Stimulated activated naive B cell treated with anti-CD40 and anti-IgM and Interleukin-4, amounts not matched to agents 10 μg/mL and 1 μg/mL and 100 μg/mL, for 72 hours (primary cell): ENCODE measurements at regions not wholly inside any gene's neighbourhood (a gene's known extent, or its start where the extent isn't known, plus 50 kb on each side); places are given as distances from the start of the nearest gene placed in this dataset.

ENCODE experiments used
- ATAC-seq, 2 donors: fragments of 150-1000 bp; cut with Tn5 transposase; replicated peaks; 2 replicates each; pipeline ENCODE4 v1.10.0; 2021; ENCODE audit warnings: moderate library complexity in 1 of 2
- DNase-seq: peaks from one replicate; pipeline ENCODE4 v3.0.0; 2021
- H3K27ac Mint-ChIP-seq: one replicate; pipeline ENCODE4 v1.8.0; 2022; ENCODE audit warnings: mild to moderate bottlenecking, mixed read lengths
- H3K27me3 Mint-ChIP-seq, 2 donors: one replicate each; pipeline ENCODE4 v1.8.0; 2022; ENCODE audit warnings: mixed read lengths in 2 of 2
- H3K36me3 Mint-ChIP-seq, 2 donors: one replicate each; pipeline ENCODE4 v1.8.0; 2022; ENCODE audit warnings: mixed read lengths in 2 of 2, mild to moderate bottlenecking in 1 of 2
- H3K4me1 Mint-ChIP-seq, 2 donors: one replicate each; pipeline ENCODE4 v1.8.0; 2022; ENCODE audit warnings: mixed read lengths in 2 of 2, mild to moderate bottlenecking in 1 of 2
- H3K4me3 Mint-ChIP-seq, 2 donors: one replicate each; pipeline ENCODE4 v1.8.0; 2022; ENCODE audit warnings: mild to moderate bottlenecking in 2 of 2, mixed read lengths in 2 of 2, moderate library complexity in 1 of 2
- H3K9me3 Mint-ChIP-seq, 2 donors: one replicate each; pipeline ENCODE4 v1.8.0; 2022; ENCODE audit warnings: mixed read lengths in 2 of 2, mild to moderate bottlenecking in 1 of 2

GRCh38 chr10:119996944-119997343, 104.4 kb downstream of the SEC23IP start:
- Mint-ChIP-seq H3K27ac (no peak overlapping the region), H3K4me3 (no peak overlapping the region), H3K27me3 (peaks cover 12 to 15% of the 10 kb centered on the region in 2 donors), H3K9me3 (peaks cover 16 to 19% of the 10 kb centered on the region in 2 donors), H3K4me1 (no peaks in the 10 kb centered on the region), H3K36me3 (peaks cover 0 to 5% of the 10 kb centered on the region in 2 donors)
- DNase-seq, result no peak
- no peak for ATAC-seq

- H3K27ac Mint-ChIP-seq, result no peak overlapping the region
- peaks cover 16 to 19% of the 10 kb centered on the region in 2 donors for H3K9me3 Mint-ChIP-seq
- DNase-seq (no peak), ATAC-seq (no peak)
- H3K4me3 Mint-ChIP-seq, result no peak overlapping the region
- H3K4me1 Mint-ChIP-seq, result no peaks in the 10 kb centered on the region
- H3K36me3 Mint-ChIP-seq, result peaks cover 0 to 5% of the 10 kb centered on the region in 2 donors
- peaks cover 15 to 16% of the 10 kb centered on the region in 2 donors for H3K27me3 Mint-ChIP-seq
These were observed 104.9 kb downstream of the SEC23IP start for GRCh38 chr10:119997429-119997828.

GRCh38 chr10:120002785-120003184, 110.3 kb downstream of the SEC23IP start:
- Mint-ChIP-seq H3K4me3 (no peak overlapping the region), H3K4me1 (no peaks in the 10 kb centered on the region), H3K36me3 (no peaks in the 10 kb centered on the region), H3K9me3 (peaks cover 0 to 2% of the 10 kb centered on the region in 2 donors), H3K27ac (no peak overlapping the region), H3K27me3 (peaks cover 37 to 38% of the 10 kb centered on the region in 2 donors)
- no peak for ATAC-seq
- DNase-seq, result no peak

DNA sequence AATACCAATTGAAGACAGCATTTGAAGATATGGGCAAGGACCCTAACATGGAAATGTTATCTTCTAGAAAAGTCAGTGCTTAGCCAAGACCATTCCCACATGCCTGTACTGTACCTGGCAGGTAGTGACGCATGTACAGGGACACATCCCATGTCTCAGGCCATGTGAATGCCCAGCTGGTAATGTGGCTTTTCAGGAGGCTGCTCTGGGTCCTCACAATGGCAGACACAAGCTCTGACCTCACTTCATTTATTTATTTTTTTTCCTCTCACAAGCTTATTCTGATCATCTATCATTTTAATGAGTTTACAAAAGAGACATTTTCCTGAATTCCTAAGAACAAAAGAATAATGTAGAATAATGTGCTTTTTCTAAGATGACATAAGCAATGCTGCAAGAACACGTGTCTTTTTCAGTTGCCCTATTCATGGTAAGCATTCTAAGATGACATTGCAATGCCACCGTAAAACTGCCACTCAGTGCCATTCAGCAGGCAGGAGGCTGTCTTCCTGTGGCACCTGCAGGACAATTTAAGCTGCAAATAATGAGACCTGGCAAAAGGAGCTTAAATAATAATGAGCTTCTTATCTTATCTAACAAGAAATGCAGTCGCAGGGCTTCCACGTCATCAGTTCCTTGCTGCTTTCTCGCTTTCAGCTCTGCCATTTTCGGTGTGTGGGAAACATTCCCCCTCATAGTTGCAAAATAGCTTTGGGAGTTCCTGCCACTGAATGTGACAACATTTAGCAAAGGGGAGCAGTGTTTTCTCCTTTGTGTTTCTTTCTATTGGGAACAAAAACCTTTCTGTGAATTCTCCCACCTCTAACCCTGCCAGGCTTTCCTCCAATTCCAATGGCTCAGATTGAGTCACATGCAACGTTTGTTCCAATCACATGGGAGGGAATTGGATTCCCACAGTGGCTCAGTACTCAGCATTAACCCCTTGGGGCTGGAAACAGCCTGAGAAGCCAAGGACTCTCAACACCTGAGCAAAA, 113.0 kb downstream of the SEC23IP start:
- ATAC-seq, result no peak
- Mint-ChIP-seq H3K36me3 (no peaks in the 10 kb centered on the region), H3K9me3 (no peaks in the 10 kb centered on the region), H3K27me3 (peaks cover 42 to 45% of the 10 kb centered on the region in 2 donors), H3K4me3 (no peak overlapping the region), H3K4me1 (no peaks in the 10 kb centered on the region), H3K27ac (no peak overlapping the region)
- DNase-seq, result no peak

DNA sequence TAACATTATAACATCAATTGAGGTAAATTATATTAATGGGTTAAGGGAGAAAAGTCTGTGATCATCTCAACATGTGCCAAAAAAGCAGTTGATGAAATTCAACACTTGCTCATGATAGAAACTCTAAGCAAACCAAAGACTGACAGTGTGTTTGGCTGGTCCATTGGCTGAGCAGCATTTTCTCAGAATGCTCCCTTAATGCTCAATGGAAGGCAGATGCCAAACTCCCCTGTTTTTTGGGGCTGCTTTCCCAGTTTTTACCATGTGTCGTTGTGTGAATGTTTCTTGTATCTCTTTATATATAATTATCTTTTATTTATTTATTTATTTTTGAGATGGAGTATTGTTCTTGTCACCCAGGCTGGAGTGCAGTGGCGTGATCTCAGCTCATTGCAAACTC, 114.7 kb downstream of the SEC23IP start:
- DNase-seq (no peak), ATAC-seq (no peak)
- Mint-ChIP-seq H3K4me3 (no peak overlapping the region), H3K27me3 (peaks cover 40 to 51% of the 10 kb centered on the region in 2 donors), H3K27ac (no peak overlapping the region), H3K9me3 (no peaks in the 10 kb centered on the region), H3K4me1 (no peaks in the 10 kb centered on the region), H3K36me3 (no peaks in the 10 kb centered on the region)

DNA sequence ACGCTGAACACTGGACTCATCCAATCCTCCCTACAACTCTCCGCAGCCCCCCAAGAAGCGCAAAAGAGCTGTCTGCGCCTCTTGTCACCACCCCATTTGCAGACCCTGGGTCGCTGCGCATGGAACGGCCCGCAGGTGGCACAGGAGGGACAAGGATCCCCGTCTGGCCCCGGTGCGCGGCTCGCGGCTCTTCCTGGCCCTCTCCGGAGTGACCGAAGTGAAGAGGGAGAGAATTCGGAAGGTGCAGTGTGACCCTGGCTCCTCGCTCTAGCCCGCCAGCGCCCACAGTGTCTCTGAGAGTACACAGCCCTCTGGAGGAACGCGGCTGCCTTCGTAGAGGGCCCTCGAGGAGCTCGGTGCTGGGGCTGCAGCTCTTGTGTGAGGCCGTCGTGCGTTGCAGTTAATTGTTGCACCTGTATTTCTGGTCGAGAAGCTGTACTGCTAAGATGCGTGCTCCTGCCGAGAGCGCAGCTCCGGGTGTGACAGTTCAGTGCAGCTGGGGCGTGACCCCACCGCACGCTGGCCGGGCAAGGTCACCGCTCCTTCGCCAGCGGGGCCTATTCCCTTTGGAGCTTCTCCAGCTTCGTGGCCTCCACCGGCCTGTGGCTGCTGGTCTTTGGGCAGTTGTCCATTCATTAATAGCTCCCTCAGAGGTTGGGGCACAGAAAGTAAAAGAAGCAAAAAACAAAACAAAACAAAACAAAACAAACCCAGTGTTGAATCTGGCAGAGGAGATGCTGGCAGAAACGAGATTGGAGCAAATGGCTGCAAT, 119.0 kb downstream of the SEC23IP start:
- peak overlapping the region; percentile 42 for H3K27ac Mint-ChIP-seq
- no peak overlapping the region for H3K4me3 Mint-ChIP-seq
- ATAC-seq, result no peak
- peaks cover 26 to 38% of the 10 kb centered on the region in 2 donors for H3K27me3 Mint-ChIP-seq
- no peak for DNase-seq
- no peaks in the 10 kb centered on the region for H3K9me3 Mint-ChIP-seq
- no peaks in the 10 kb centered on the region for H3K4me1 Mint-ChIP-seq
- H3K36me3 Mint-ChIP-seq, result no peaks in the 10 kb centered on the region

DNA sequence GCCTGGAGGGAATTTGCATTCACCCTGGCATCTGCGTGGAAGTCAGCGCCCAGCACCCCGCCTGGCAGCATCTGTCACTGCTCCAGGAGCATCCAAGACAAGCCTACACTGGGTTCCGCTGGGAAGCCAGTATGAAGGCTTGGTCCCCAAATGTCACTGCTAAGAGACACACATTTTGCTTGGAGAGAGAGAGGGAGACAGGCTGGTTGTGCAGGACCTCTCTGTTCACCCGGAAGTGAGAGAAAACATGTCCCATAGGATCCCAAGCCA, 119.5 kb downstream of the SEC23IP start:
- Mint-ChIP-seq H3K27me3 (peaks cover 26 to 38% of the 10 kb centered on the region in 2 donors), H3K4me1 (no peaks in the 10 kb centered on the region), H3K4me3 (no peak overlapping the region), H3K27ac (no peak overlapping the region), H3K9me3 (no peaks in the 10 kb centered on the region), H3K36me3 (no peaks in the 10 kb centered on the region)
- no peak for DNase-seq
- ATAC-seq, result no peak

DNA sequence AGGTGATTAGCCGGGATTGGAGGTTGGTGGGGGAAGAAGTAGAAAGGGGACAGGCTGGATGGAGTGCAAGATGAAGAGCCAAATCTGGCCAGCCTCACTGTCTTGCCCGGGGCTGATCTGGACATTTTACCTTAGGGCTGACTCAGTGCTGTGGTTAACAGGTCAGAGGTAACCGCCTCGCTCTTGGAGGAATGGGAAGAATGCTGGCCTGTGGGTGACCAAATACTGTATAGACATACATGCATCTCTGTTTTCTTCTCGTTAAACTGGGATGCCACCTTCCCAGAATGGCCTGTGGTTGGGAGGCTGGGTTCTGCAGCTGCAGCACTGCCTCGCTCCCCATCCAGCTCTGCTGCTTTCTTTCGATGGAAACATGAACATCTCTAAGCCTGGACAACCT, 120.0 kb downstream of the SEC23IP start:
- Mint-ChIP-seq H3K27me3 (peaks cover 26 to 38% of the 10 kb centered on the region in 2 donors), H3K27ac (no peak overlapping the region), H3K36me3 (no peaks in the 10 kb centered on the region), H3K4me1 (no peaks in the 10 kb centered on the region), H3K9me3 (no peaks in the 10 kb centered on the region), H3K4me3 (no peak overlapping the region)
- no peak for DNase-seq
- ATAC-seq, result no peak

GRCh38 chr10:120014031-120014430, 121.5 kb downstream of the SEC23IP start:
- H3K27ac Mint-ChIP-seq, result no peak overlapping the region
- no peaks in the 10 kb centered on the region for H3K9me3 Mint-ChIP-seq
- peaks cover 26 to 38% of the 10 kb centered on the region in 2 donors for H3K27me3 Mint-ChIP-seq
- H3K4me3 Mint-ChIP-seq, result no peak overlapping the region
- ATAC-seq, result no peak
- DNase-seq, result no peak
- H3K4me1 Mint-ChIP-seq, result no peaks in the 10 kb centered on the region
- H3K36me3 Mint-ChIP-seq, result no peaks in the 10 kb centered on the region

- Mint-ChIP-seq H3K4me3 (no peak overlapping the region), H3K36me3 (no peaks in the 10 kb centered on the region), H3K4me1 (no peaks in the 10 kb centered on the region), H3K27me3 (peaks cover 25 to 28% of the 10 kb centered on the region in 2 donors), H3K27ac (no peak overlapping the region), H3K9me3 (no peaks in the 10 kb centered on the region)
- no peak for DNase-seq
- ATAC-seq, result no peak
These were observed 122.5 kb downstream of the SEC23IP start for GRCh38 chr10:120015064-120015463.

GRCh38 chr10:120016906-120017305, 124.4 kb downstream of the SEC23IP start:
- Mint-ChIP-seq H3K27me3 (peaks cover 13 to 23% of the 10 kb centered on the region in 2 donors), H3K36me3 (no peaks in the 10 kb centered on the region), H3K4me1 (no peaks in the 10 kb centered on the region), H3K9me3 (no peaks in the 10 kb centered on the region), H3K4me3 (no peak overlapping the region), H3K27ac (no peak overlapping the region)
- DNase-seq (no peak), ATAC-seq (no peak)

- no peak overlapping the region for H3K4me3 Mint-ChIP-seq
- ATAC-seq, result no peak
- DNase-seq, result no peak
- no peaks in the 10 kb centered on the region for H3K9me3 Mint-ChIP-seq
- H3K27ac Mint-ChIP-seq, result no peak overlapping the region
- peaks cover 3 to 13% of the 10 kb centered on the region in 2 donors for H3K27me3 Mint-ChIP-seq
- no peaks in the 10 kb centered on the region for H3K4me1 Mint-ChIP-seq
- no peaks in the 10 kb centered on the region for H3K36me3 Mint-ChIP-seq
These were observed 125.3 kb downstream of the SEC23IP start for GRCh38 chr10:120017733-120018417.

GRCh38 chr10:120018695-120019094, 126.2 kb downstream of the SEC23IP start:
- DNase-seq (no peak), ATAC-seq (no peak)
- Mint-ChIP-seq H3K9me3 (peaks cover 0 to 2% of the 10 kb centered on the region in 2 donors), H3K27ac (no peak overlapping the region), H3K27me3 (peaks cover 0 to 16% of the 10 kb centered on the region in 2 donors), H3K36me3 (no peaks in the 10 kb centered on the region), H3K4me1 (no peaks in the 10 kb centered on the region), H3K4me3 (no peak overlapping the region)

- H3K4me1 Mint-ChIP-seq, result no peaks in the 10 kb centered on the region
- no peak overlapping the region for H3K27ac Mint-ChIP-seq
- H3K9me3 Mint-ChIP-seq, result peaks cover 0 to 2% of the 10 kb centered on the region in 2 donors
- DNase-seq (no peak), ATAC-seq (no peak)
- no peaks in the 10 kb centered on the region for H3K36me3 Mint-ChIP-seq
- peaks cover 6 to 21% of the 10 kb centered on the region in 2 donors for H3K27me3 Mint-ChIP-seq
- H3K4me3 Mint-ChIP-seq, result no peak overlapping the region
These were observed 127.0 kb downstream of the SEC23IP start for GRCh38 chr10:120019568-120019967.
